PC-3 (cell line): ENCODE measurements at regions not wholly inside any gene's neighbourhood (a gene's known extent, or its start where the extent isn't known, plus 50 kb on each side); places are given as distances from the start of the nearest gene placed in this dataset.

ENCODE experiments used
- ATAC-seq: fragments of 200-7000 bp; cut with Tn5 transposase; 2 replicates; pipeline ENCODE4 v1.9.1; 2020; ENCODE audit warnings: mild to moderate bottlenecking, moderate library complexity
- BruUV-seq: library from RNA; stranded (reverse); fragments of 400-500 nt; replicated peaks from 2 replicates; lab custom pipeline; 2021; lab: Mats Ljungman, UMichigan
- CTCF ChIA-PET: fragments of 300-600 bp; sonication (Branson Sonifier 250); formaldehyde crosslinking; loops from one replicate; lab custom pipeline; 2022; ENCODE audit warnings: antibody characterized with exemption; lab: Charles Lee
- POLR2A ChIA-PET: fragments of 300-600 bp; sonication (Branson Sonifier 250); formaldehyde crosslinking; loops from one replicate; lab custom pipeline; 2022; ENCODE audit warnings: antibody characterized with exemption; ENCODE audit not compliant: unreplicated experiment; lab: Charles Lee
- DNase-seq: peaks from one replicate; pipeline ENCODE4 v3.0.0-alpha.2; 2015
- H2AFZ ChIP-seq: fragments of 300-600 bp; sonication (generic); 2 replicates; pipeline ENCODE4 v1.6.0; 2016; ENCODE audit warnings: antibody characterized with exemption, low read length
- H3F3A ChIP-seq: fragments of 300-600 bp; sonication (generic); one replicate; pipeline ENCODE4 v1.6.0; 2017; ENCODE audit warnings: antibody characterized with exemption, low read length, control low read depth, mild to moderate bottlenecking; ENCODE audit not compliant: unreplicated experiment
- H3K27ac ChIP-seq: fragments of 300-600 bp; sonication (generic); 2 replicates; pipeline ENCODE4 v1.5.1; 2016; ENCODE audit warnings: mild to moderate bottlenecking, low read length
- H3K27me3 ChIP-seq: fragments of 300-600 bp; sonication (generic); 2 replicates; pipeline ENCODE4 v1.6.1; 2016; ENCODE audit warnings: low read length, mixed read lengths
- H3K36me3 ChIP-seq: fragments of 300-600 bp; sonication (generic); 2 replicates; pipeline ENCODE4 v1.6.1; 2016; ENCODE audit warnings: low read depth, mixed run types, low read length, mixed read lengths
- H3K4me1 ChIP-seq: fragments of 300-600 bp; sonication (generic); 2 replicates; pipeline ENCODE4 v1.5.1; 2016; ENCODE audit warnings: low read length; ENCODE audit not compliant: insufficient read depth
- H3K4me2 ChIP-seq: fragments of 300-600 bp; sonication (generic); 2 replicates; pipeline ENCODE4 v1.6.0; 2016; ENCODE audit warnings: low read length
- H3K4me3 ChIP-seq: fragments of 300-600 bp; sonication (generic); 2 replicates; pipeline ENCODE4 v1.5.1; 2016; ENCODE audit warnings: mild to moderate bottlenecking, low read length, mixed read lengths
- H3K79me2 ChIP-seq: fragments of 300-600 bp; sonication (generic); 2 replicates; pipeline ENCODE4 v1.6.1; 2017; ENCODE audit warnings: low read length, mixed read lengths
- H3K9ac ChIP-seq: fragments of 300-600 bp; sonication (generic); 2 replicates; pipeline ENCODE4 v1.6.0; 2016; ENCODE audit warnings: mild to moderate bottlenecking, low read length
- H3K9me2 ChIP-seq: fragments of 300-600 bp; sonication (generic); replicated peaks from 2 replicates; pipeline ENCODE4 v1.6.1; 2016; ENCODE audit warnings: mixed run types, low read length, mixed read lengths
- H3K9me3 ChIP-seq: fragments of 300-600 bp; sonication (generic); 2 replicates; pipeline ENCODE4 v1.6.1; 2016; ENCODE audit warnings: low read length, mixed read lengths
- H4K20me1 ChIP-seq: fragments of 300-600 bp; sonication (generic); 2 replicates; pipeline ENCODE4 v1.6.1; 2016; ENCODE audit warnings: low read length, mixed read lengths
- CTCF ChIP-seq: fragments of 300-600 bp; sonication (generic); conservative IDR thresholded peaks from 2 replicates; pipeline ENCODE4 v1.5.1; 2017; ENCODE audit warnings: antibody characterized with exemption, low read depth, mild to moderate bottlenecking, low read length
- EZH2 ChIP-seq: fragments of 300-600 bp; sonication (generic); IDR thresholded peaks from one replicate; pipeline ENCODE4 v1.6.1; 2017; ENCODE audit warnings: antibody characterized with exemption, mild to moderate bottlenecking, low read length; ENCODE audit not compliant: unreplicated experiment
- EZH2phosphoT487 ChIP-seq: fragments of 300-600 bp; sonication (generic); IDR thresholded peaks from 2 replicates; pipeline ENCODE4 v1.6.1; 2018; ENCODE audit warnings: mild to moderate bottlenecking, antibody characterized with exemption, low read length, borderline replicate concordance
- intact Hi-C: fragments of 100-400 bp; cut with micrococcal nuclease; formaldehyde crosslinking; loops from 2 replicates; pipeline ENCODE4 v1.9.0; 2023

DNA sequence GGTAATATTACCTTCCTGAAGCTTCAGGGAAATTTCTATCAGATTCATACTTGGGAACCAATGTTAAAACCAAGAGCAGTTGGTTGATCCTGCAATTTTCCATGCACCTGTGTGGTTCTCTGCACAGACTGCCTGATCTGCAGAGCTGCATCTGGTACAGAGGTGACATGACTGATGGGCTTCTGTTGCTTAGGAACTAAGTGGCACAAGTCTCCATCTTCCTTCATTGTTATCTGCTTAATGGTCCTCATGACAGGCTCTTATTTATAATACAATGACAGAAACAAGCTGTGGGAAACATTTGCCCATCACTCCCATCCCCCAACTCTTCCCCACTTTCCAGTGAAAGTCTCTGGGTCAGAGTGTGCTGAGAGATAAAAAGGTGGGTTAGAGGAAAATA, 799.1 kb downstream of the TAF11L14 start:
- no peak overlapping the region for H3K4me2 ChIP-seq
- H3K27ac ChIP-seq = no peak overlapping the region
- CTCF ChIA-PET = no interaction called here
- DNase-seq = no peak
- H3K9ac ChIP-seq = no peak overlapping the region
- H3K27me3 ChIP-seq = no peaks in the 10 kb centered on the region
- intact Hi-C loops = no loop called here
- BruUV-seq = no TSS peak
- TF ChIP-seq EZH2phosphoT487 (no peak), EZH2 (no peak), CTCF (no peak)
- H3K79me2 ChIP-seq = no peaks in the 10 kb centered on the region
- no peaks in the 10 kb centered on the region for H3F3A ChIP-seq
- 0 out of 2 replicates have a peak, but pooled peaks cover 3% of the 10 kb centered on the region for H3K9me2 ChIP-seq
- no peak overlapping the region for H3K4me3 ChIP-seq
- H3K9me3 ChIP-seq = no peaks in the 10 kb centered on the region
- no peaks in the 10 kb centered on the region for H4K20me1 ChIP-seq
- H2AFZ ChIP-seq = no peak overlapping the region
- POLR2A ChIA-PET = no interaction called here
- H3K36me3 ChIP-seq = no peaks in the 10 kb centered on the region
- ATAC-seq = no peak
- H3K4me1 ChIP-seq = no peaks in the 10 kb centered on the region

GRCh38 chr5:18438126-18438525, 803.9 kb downstream of the TAF11L14 start:
- Histone ChIP-seq H4K20me1 (no peaks in the 10 kb centered on the region), H3K4me3 (no peak overlapping the region), H3K4me2 (no peak overlapping the region), H3K27me3 (no peaks in the 10 kb centered on the region), H3K36me3 (no peaks in the 10 kb centered on the region), H3F3A (no peaks in the 10 kb centered on the region), H3K79me2 (no peaks in the 10 kb centered on the region), H3K9ac (no peak overlapping the region), H3K9me3 (no peaks in the 10 kb centered on the region), H2AFZ (no peak overlapping the region), H3K4me1 (no peaks in the 10 kb centered on the region), H3K9me2 (no peaks in the 10 kb centered on the region), H3K27ac (no peak overlapping the region)
- ATAC-seq = no peak
- DNase-seq = no peak
- TF ChIP-seq CTCF (no peak), EZH2phosphoT487 (no peak), EZH2 (no peak)
- intact Hi-C loops = no loop called here
- ChIA-PET POLR2A (no interaction called here), CTCF (no interaction called here)
- no TSS peak for BruUV-seq

DNA sequence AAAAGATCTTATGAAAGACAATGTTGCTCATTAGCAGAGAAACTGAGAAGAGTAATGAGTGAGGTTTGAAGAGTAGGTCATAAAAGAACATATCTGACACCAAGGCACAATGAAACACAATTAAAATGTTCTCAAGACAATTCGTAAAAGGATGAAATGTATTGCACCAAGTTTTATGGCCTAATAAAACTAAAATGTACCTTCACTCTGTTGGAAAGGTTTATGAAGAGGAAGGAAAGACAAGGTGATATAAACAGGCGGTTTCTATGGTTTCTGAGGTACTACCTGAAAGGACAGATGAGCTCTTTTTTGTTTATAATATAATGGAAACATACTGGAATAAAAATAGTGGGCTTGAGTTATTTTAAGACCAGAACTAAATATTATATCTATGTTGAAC, 821.3 kb downstream of the TAF11L14 start:
- no peaks in the 10 kb centered on the region for H3F3A ChIP-seq

More for the DNA sequence above, 821.3 kb downstream of the TAF11L14 start:
- no TSS peak for BruUV-seq
- no peak overlapping the region for H3K4me2 ChIP-seq
- no peaks in the 10 kb centered on the region for H3K4me1 ChIP-seq
- H3K36me3 ChIP-seq = no peaks in the 10 kb centered on the region
- DNase-seq = no peak
- no peak overlapping the region for H3K9ac ChIP-seq
- H3K79me2 ChIP-seq = no peaks in the 10 kb centered on the region
- H3K9me2 ChIP-seq = no peaks in the 10 kb centered on the region
- intact Hi-C loops = no loop called here
- POLR2A ChIA-PET = no interaction called here
- no peaks in the 10 kb centered on the region for H3K9me3 ChIP-seq
- ATAC-seq = no peak
- H4K20me1 ChIP-seq = no peaks in the 10 kb centered on the region
- CTCF ChIA-PET = no interaction called here
- no peak for TF ChIP-seq EZH2phosphoT487
- TF ChIP-seq CTCF = no peak
- TF ChIP-seq EZH2 = no peak
- no peak overlapping the region for H3K4me3 ChIP-seq
- no peak overlapping the region for H3K27ac ChIP-seq
- no peaks in the 10 kb centered on the region for H3K27me3 ChIP-seq
- no peak overlapping the region for H2AFZ ChIP-seq
